ENCODE measurements at regions not wholly inside any gene's neighbourhood (a gene's known extent, or its start where the extent isn't known, plus 50 kb on each side); places are given as distances from the start of the nearest gene placed in this dataset.

DNA sequence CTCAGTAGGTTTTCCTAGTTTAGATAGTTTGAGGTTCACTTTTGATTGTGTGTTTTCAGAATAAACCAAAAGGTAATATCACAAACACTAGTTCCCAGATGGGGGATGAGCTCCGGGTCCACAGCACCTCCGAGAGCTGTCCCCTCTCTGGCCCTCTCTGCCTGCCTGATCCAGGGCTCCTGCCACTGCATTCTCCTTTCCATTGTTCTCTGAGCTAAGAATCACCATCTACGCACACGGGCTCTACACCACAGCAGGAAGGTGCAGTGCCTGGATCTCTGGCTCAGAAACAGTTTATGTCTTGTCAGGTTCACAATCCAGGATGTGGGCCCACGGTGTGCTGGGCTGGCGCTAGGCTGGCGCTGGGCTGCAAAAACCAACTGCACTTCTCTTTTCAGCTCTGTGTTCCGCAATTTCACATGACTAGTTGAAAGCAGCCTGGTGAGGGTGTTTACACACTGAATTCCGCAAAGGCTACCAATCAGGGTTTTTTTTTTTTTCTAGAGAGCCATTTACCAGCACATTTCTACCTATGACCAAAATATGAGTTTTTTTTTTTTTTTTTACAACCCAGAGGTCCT is 167.5 kb downstream of the SOD2 start:
- no peaks in the 10 kb centered on the region for H3K9me1 ChIP-seq (ENCODE audit: control insufficient read depth, insufficient read depth, low read length)
- in situ Hi-C loops (cut with MboI) (no loop called here), intact Hi-C loops (cut with micrococcal nuclease) (no loop called here)
- POLR2A ChIA-PET = interaction anchor here (0.6 kb wide), 2 partner anchors 56 to 201 kb away, joined by 3 read pairs; no protein-coding TSS in a partner anchor
- H3K79me2 ChIP-seq (ENCODE audit: control insufficient read depth, insufficient read depth, low read length) = no peaks in the 10 kb centered on the region
- CTCF ChIA-PET (ENCODE audit: low intra/inter-chr PET ratio) = no interaction called here
- DNase-seq (ENCODE audit: extremely low read depth in 1 of 4, low spot score in 3 of 4) = no peak
- no peaks in the 10 kb centered on the region for H3K36me3 ChIP-seq (ENCODE audit: control insufficient read depth, insufficient read depth, low read length)
- no peak overlapping the region for H3K9ac ChIP-seq (ENCODE audit: insufficient read depth in 1 of 2, low read depth in 2 of 2, low read length in 2 of 2)
- no peak for FAIRE-seq
- no peak for ATAC-seq
- H2AFZ ChIP-seq (ENCODE audit: low read depth, low read length) = no peak overlapping the region
- no peak for TF ChIP-seq XRCC4 (IDR thresholded peaks at IDR 0.05; ENCODE audit: extremely low read depth, insufficient read depth, insufficient read length)
- TF ChIP-seq GTF2E2 (tag; IDR thresholded peaks at IDR 0.05) = no peak
- TF ChIP-seq, protein P1, sequence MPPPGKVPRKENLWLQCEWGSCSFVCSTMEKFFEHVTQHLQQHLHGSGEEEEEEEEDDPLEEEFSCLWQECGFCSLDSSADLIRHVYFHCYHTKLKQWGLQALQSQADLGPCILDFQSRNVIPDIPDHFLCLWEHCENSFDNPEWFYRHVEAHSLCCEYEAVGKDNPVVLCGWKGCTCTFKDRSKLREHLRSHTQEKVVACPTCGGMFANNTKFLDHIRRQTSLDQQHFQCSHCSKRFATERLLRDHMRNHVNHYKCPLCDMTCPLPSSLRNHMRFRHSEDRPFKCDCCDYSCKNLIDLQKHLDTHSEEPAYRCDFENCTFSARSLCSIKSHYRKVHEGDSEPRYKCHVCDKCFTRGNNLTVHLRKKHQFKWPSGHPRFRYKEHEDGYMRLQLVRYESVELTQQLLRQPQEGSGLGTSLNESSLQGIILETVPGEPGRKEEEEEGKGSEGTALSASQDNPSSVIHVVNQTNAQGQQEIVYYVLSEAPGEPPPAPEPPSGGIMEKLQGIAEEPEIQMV (tag; conservative IDR thresholded peaks at IDR 0.05; ENCODE audit: low read depth) = no peak
- no peak for TF ChIP-seq ZKSCAN1 (IDR thresholded peaks at IDR 0.05; ENCODE audit: low read depth, low read length)
- TF ChIP-seq TAF1 (IDR thresholded peaks at IDR 0.05; ENCODE audit: control insufficient read depth, extremely low read depth, insufficient read depth, low read length, severe bottlenecking) = no peak
- TF ChIP-seq POLR2AphosphoS2 (IDR thresholded peaks at IDR 0.05; ENCODE audit: low read length) = no peak
- no peak for TF ChIP-seq GABPB1 (CRISPR knock-in tag; IDR thresholded peaks at IDR 0.05)
- no peak for TF ChIP-seq BRCA1 (IDR thresholded peaks at IDR 0.05)
- no peak for TF ChIP-seq BRCA1 (CRISPR knock-in tag; IDR thresholded peaks at IDR 0.05)
- TF ChIP-seq ZNF212 (CRISPR knock-in tag; IDR thresholded peaks at IDR 0.05) = no peak
- TF ChIP-seq, protein P2, sequence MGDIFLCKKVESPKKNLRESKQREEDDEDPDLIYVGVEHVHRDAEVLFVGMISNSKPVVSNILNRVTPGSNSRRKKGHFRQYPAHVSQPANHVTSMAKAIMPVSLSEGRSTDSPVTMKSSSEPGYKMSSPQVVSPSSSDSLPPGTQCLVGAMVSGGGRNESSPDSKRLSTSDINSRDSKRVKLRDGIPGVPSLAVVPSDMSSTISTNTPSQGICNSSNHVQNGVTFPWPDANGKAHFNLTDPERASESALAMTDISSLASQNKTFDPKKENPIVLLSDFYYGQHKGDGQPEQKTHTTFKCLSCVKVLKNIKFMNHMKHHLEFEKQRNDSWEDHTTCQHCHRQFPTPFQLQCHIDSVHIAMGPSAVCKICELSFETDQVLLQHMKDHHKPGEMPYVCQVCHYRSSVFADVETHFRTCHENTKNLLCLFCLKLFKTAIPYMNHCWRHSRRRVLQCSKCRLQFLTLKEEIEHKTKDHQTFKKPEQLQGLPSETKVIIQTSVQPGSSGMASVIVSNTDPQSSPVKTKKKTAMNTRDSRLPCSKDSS (IDR thresholded peaks at IDR 0.05; ENCODE audit: low read depth, partially characterized antibody) = no peak
- H4K20me1 ChIP-seq (replicated peaks; ENCODE audit: control insufficient read depth, insufficient read depth, low read length) = peaks cover 3% of the 10 kb centered on the region; the same call in 1 of the 2 replicates
- no peak overlapping the region for H3K27ac ChIP-seq (ENCODE audit: extremely low read depth, low read depth, low read length)
- no peaks in the 10 kb centered on the region for H3K9me3 ChIP-seq (replicated peaks; ENCODE audit: control insufficient read depth, insufficient read depth, low read depth, low read length)
- H3K4me3 ChIP-seq = no peak overlapping the region
- H3K4me1 ChIP-seq (replicated peaks in 1 of 2; ENCODE audit: control insufficient read depth in 2 of 2, insufficient read depth in 2 of 2, low read length in 2 of 2) = no peaks in the 10 kb centered on the region
- H3K4me2 ChIP-seq (ENCODE audit: insufficient read depth, low read length) = no peak overlapping the region
- H3K27me3 ChIP-seq (ENCODE audit: control insufficient read depth in 2 of 2, insufficient read depth in 2 of 2, low read length in 2 of 2) = peaks cover 13 to 28% of the 10 kb centered on the region in 2 experiments; a peak in 4 of 5 replicates
- 0% methylated on average over 9 of the region's 9 CpGs for WGBS (ENCODE audit: insufficient coverage, low coverage, missing lambda C conversion rate)
- BruUV-seq (replicated peaks) = no TSS peak

Data from K562 (cell line).